ENCODE measurements at regions not wholly inside any gene's neighbourhood (a gene's known extent, or its start where the extent isn't known, plus 50 kb on each side); places are given as distances from the start of the nearest gene placed in this dataset.

DNA sequence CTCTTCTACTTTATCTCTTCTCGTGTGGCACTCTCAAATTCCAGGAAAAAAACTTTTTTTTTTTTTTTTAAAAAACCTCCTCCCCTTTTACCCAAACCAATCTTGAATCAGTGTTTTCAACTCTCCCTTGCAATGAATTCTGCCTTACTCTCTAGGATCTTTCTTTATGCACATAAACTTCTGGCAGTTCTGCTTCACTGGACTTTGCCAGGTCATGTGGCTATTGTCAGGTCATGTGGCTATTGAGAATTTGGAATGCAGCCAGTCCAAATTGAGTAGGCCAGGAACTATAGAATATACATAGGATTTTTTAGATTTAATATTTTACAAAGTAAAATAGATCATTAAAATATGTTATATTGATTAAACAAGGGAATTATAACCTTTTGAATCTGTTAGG, 218.2 kb downstream of the TMTC3 start:
- Histone ChIP-seq H3K27ac (ENCODE audit: low read length) (no peak overlapping the region), H3K4me1 (ENCODE audit: insufficient read depth, low read length) (no peaks in the 10 kb centered on the region), H3K9me3 (ENCODE audit: insufficient read depth, low read length, severe bottlenecking) (no peaks in the 10 kb centered on the region), H2AFZ (ENCODE audit: low read depth, low read length) (no peak overlapping the region), H3K4me2 (ENCODE audit: insufficient read depth, low read length) (no peak overlapping the region), H4K20me1 (ENCODE audit: insufficient read depth, low read length) (no peaks in the 10 kb centered on the region), H3K79me2 (ENCODE audit: insufficient read depth, low read length) (no peaks in the 10 kb centered on the region), H3K36me3 (ENCODE audit: insufficient read depth, low read length) (no peaks in the 10 kb centered on the region), H3K4me3 (ENCODE audit: low read depth in 1 of 2, low read length in 2 of 2) (no peak overlapping the region), H3K27me3 (ENCODE audit: insufficient read depth, low read length, poor library complexity) (no peaks in the 10 kb centered on the region), H3K9ac (ENCODE audit: low read depth, low read length) (no peak overlapping the region)
- TF ChIP-seq, protein P1, sequence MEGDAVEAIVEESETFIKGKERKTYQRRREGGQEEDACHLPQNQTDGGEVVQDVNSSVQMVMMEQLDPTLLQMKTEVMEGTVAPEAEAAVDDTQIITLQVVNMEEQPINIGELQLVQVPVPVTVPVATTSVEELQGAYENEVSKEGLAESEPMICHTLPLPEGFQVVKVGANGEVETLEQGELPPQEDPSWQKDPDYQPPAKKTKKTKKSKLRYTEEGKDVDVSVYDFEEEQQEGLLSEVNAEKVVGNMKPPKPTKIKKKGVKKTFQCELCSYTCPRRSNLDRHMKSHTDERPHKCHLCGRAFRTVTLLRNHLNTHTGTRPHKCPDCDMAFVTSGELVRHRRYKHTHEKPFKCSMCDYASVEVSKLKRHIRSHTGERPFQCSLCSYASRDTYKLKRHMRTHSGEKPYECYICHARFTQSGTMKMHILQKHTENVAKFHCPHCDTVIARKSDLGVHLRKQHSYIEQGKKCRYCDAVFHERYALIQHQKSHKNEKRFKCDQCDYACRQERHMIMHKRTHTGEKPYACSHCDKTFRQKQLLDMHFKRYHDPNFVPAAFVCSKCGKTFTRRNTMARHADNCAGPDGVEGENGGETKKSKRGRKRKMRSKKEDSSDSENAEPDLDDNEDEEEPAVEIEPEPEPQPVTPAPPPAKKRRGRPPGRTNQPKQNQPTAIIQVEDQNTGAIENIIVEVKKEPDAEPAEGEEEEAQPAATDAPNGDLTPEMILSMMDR (IDR thresholded peaks at IDR 0.05; ENCODE audit: borderline replicate concordance, extremely low read depth, low read length, poor library complexity, severe bottlenecking) = no peak
- no peak for DNase-seq
- no peak for ATAC-seq (ENCODE audit: insufficient read depth, low read depth)

GRCh38 chr12:88361493-88361892, 218.8 kb downstream of the KITLG start:
- ATAC-seq (ENCODE audit: insufficient read depth, low read depth) (no peak), DNase-seq (no peak)
- H3K36me3 ChIP-seq (ENCODE audit: insufficient read depth, low read length) = no peaks in the 10 kb centered on the region
- H3K4me1 ChIP-seq (ENCODE audit: insufficient read depth, low read length) = no peaks in the 10 kb centered on the region
- H4K20me1 ChIP-seq (ENCODE audit: insufficient read depth, low read length) = no peaks in the 10 kb centered on the region
- no peaks in the 10 kb centered on the region for H3K9me3 ChIP-seq (ENCODE audit: insufficient read depth, low read length, severe bottlenecking)
- no peak overlapping the region for H3K4me2 ChIP-seq (ENCODE audit: insufficient read depth, low read length)
- no peak for TF ChIP-seq EZH2 (IDR thresholded peaks at IDR 0.05; ENCODE audit: borderline replicate concordance, low read depth, low read length, severe bottlenecking)
- TF ChIP-seq, protein P1 (IDR thresholded peaks at IDR 0.05; ENCODE audit: borderline replicate concordance, extremely low read depth, low read length, poor library complexity, severe bottlenecking) = no peak
- no peak overlapping the region for H3K27ac ChIP-seq (ENCODE audit: low read length)
- no peaks in the 10 kb centered on the region for H3K27me3 ChIP-seq (ENCODE audit: insufficient read depth, low read length, poor library complexity)
- no peak overlapping the region for H2AFZ ChIP-seq (ENCODE audit: low read depth, low read length)
- H3K4me3 ChIP-seq (ENCODE audit: low read depth in 1 of 2, low read length in 2 of 2) = no peak overlapping the region
- H3K79me2 ChIP-seq (ENCODE audit: insufficient read depth, low read length) = no peaks in the 10 kb centered on the region
- H3K9ac ChIP-seq (ENCODE audit: low read depth, low read length) = no peak overlapping the region

- H3K9ac ChIP-seq (ENCODE audit: low read depth, low read length) = no peak overlapping the region
- DNase-seq (no peak), ATAC-seq (ENCODE audit: insufficient read depth, low read depth) (no peak)
- H3K27me3 ChIP-seq (ENCODE audit: insufficient read depth, low read length, poor library complexity) = no peaks in the 10 kb centered on the region
- H3K79me2 ChIP-seq (ENCODE audit: insufficient read depth, low read length) = no peaks in the 10 kb centered on the region
- H3K27ac ChIP-seq (ENCODE audit: low read length) = no peak overlapping the region
- H2AFZ ChIP-seq (ENCODE audit: low read depth, low read length) = no peak overlapping the region
- no peaks in the 10 kb centered on the region for H3K36me3 ChIP-seq (ENCODE audit: insufficient read depth, low read length)
- H3K4me3 ChIP-seq (ENCODE audit: low read depth in 1 of 2, low read length in 2 of 2) = no peak overlapping the region
- H3K4me2 ChIP-seq (ENCODE audit: insufficient read depth, low read length) = no peak overlapping the region
- no peak for TF ChIP-seq EZH2 (IDR thresholded peaks at IDR 0.05; ENCODE audit: borderline replicate concordance, low read depth, low read length, severe bottlenecking)
- no peaks in the 10 kb centered on the region for H3K4me1 ChIP-seq (ENCODE audit: insufficient read depth, low read length)
- no peaks in the 10 kb centered on the region for H4K20me1 ChIP-seq (ENCODE audit: insufficient read depth, low read length)
- H3K9me3 ChIP-seq (ENCODE audit: insufficient read depth, low read length, severe bottlenecking) = no peaks in the 10 kb centered on the region
Measured at GRCh38 chr12:88362439-88362838, 217.8 kb downstream of the KITLG start.

DNA sequence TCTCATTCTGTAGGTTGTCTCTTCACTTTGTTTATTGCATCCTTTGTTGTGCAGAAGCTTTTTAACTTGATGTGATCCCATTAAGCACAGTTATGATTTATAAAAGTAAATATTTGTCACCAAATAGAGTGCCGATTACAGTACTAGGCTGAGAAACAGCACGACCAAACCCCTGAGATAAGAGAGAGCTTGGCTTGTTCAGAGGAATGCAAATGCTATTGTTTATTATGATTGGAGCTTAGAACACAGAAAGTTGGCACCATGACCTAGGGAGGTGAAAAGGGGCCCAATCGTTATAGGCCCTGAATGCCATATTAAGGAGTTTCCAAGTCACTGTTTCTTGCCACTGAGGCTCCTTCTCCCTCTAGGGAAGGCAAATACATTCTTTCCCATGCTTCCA, 214.9 kb downstream of the KITLG start:
- ATAC-seq (ENCODE audit: insufficient read depth, low read depth) (no peak), DNase-seq (no peak)
- no peak overlapping the region for H3K4me3 ChIP-seq (ENCODE audit: low read depth in 1 of 2, low read length in 2 of 2)
- H3K9ac ChIP-seq (ENCODE audit: low read depth, low read length) = no peak overlapping the region
- H3K27me3 ChIP-seq (ENCODE audit: insufficient read depth, low read length, poor library complexity) = no peaks in the 10 kb centered on the region
- no peaks in the 10 kb centered on the region for H4K20me1 ChIP-seq (ENCODE audit: insufficient read depth, low read length)
- H3K9me3 ChIP-seq (ENCODE audit: insufficient read depth, low read length, severe bottlenecking) = no peaks in the 10 kb centered on the region
- H3K4me2 ChIP-seq (ENCODE audit: insufficient read depth, low read length) = no peak overlapping the region
- TF ChIP-seq, protein P1 (IDR thresholded peaks at IDR 0.05; ENCODE audit: borderline replicate concordance, extremely low read depth, low read length, poor library complexity, severe bottlenecking) = no peak
- no peak for TF ChIP-seq EZH2 (IDR thresholded peaks at IDR 0.05; ENCODE audit: borderline replicate concordance, low read depth, low read length, severe bottlenecking)
- H3K4me1 ChIP-seq (ENCODE audit: insufficient read depth, low read length) = no peaks in the 10 kb centered on the region
- no peak overlapping the region for H2AFZ ChIP-seq (ENCODE audit: low read depth, low read length)
- H3K27ac ChIP-seq (ENCODE audit: low read length) = no peak overlapping the region
- H3K36me3 ChIP-seq (ENCODE audit: insufficient read depth, low read length) = no peaks in the 10 kb centered on the region
- no peaks in the 10 kb centered on the region for H3K79me2 ChIP-seq (ENCODE audit: insufficient read depth, low read length)

Measured in DND-41 (cell line).